ENCODE measurements at regions not wholly inside any gene's neighbourhood (a gene's known extent, or its start where the extent isn't known, plus 50 kb on each side); places are given as distances from the start of the nearest gene placed in this dataset.
A peak's percentile ranks its signal among the peaks of the same experiment; 100 is the strongest.

DNA sequence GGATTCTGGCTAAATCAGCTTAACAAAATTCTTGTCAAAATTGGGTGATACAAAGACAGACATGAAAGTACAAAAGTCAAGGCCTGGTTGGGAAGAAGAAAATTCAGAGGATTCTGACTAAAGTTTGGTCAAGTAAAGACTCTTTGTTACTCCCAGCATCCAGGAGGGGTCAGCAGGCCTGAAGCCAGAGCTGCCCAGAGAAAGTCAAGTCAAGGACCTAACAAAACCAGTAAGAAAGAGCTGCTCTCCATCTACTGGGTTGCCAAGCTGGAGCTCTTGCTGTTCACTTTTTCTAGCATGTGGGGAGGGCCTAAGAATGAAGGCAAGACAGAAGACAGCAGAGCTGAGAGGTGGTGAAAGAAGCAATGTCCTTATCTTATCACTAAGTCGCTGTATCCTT lies 143.3 kb downstream of the C1D start:
- no TSS peak for BruUV-seq (replicated peaks)
- POLR2A ChIA-PET (ENCODE audit: low non-redundant PET), result no interaction called here
- peaks cover 10% of the 10 kb centered on the region for H3K4me1 ChIP-seq (ENCODE audit: insufficient read depth, low read length, poor library complexity, severe bottlenecking)

GRCh38 chr2:67922080-67922785 lies 140.6 kb downstream of the C1D start:
- Histone ChIP-seq H3K9me3 (ENCODE audit: low read depth, low read length, poor library complexity, severe bottlenecking) (no peaks in the 10 kb centered on the region), H3K27me3 (replicated peaks; ENCODE audit: insufficient read depth, low read depth, low read length, poor library complexity) (no peaks in the 10 kb centered on the region), H3K4me1 (ENCODE audit: insufficient read depth, low read length, poor library complexity, severe bottlenecking) (peaks cover 10% of the 10 kb centered on the region), H3K36me3 (ENCODE audit: insufficient read depth, low read length, poor library complexity, severe bottlenecking) (no peaks in the 10 kb centered on the region), H3K27ac (ENCODE audit: low read depth, low read length, poor library complexity, severe bottlenecking) (no peak overlapping the region), H3K4me3 (ENCODE audit: low read depth, low read length, poor library complexity, severe bottlenecking) (no peak overlapping the region)
- DNase-seq (ENCODE audit: low spot score), result no peak
- ChIA-PET POLR2A (ENCODE audit: low non-redundant PET) (no interaction called here), CTCF (interaction anchor here (0.5 kb wide), 1 partner anchor 136 kb away, joined by 3 read pairs; no protein-coding TSS in a partner anchor)
- intact Hi-C loops (cut with micrococcal nuclease; ENCODE audit: unreplicated experiment), result no loop called here
- no peak for TF ChIP-seq EZH2 (IDR thresholded peaks at IDR 0.05; ENCODE audit: borderline replicate concordance, low read depth, low read length, poor library complexity, severe bottlenecking)
- TF ChIP-seq CTCF (conservative IDR thresholded peaks at IDR 0.05; ENCODE audit: low read depth, low read length), result no peak
- no TSS peak for BruUV-seq (replicated peaks)

More for the DNA sequence above, 143.3 kb downstream of the C1D start:
- Histone ChIP-seq H3K36me3 (ENCODE audit: insufficient read depth, low read length, poor library complexity, severe bottlenecking) (no peaks in the 10 kb centered on the region), H3K27ac (ENCODE audit: low read depth, low read length, poor library complexity, severe bottlenecking) (no peak overlapping the region), H3K9me3 (ENCODE audit: low read depth, low read length, poor library complexity, severe bottlenecking) (no peaks in the 10 kb centered on the region), H3K4me3 (ENCODE audit: low read depth, low read length, poor library complexity, severe bottlenecking) (no peak overlapping the region), H3K27me3 (replicated peaks; ENCODE audit: insufficient read depth, low read depth, low read length, poor library complexity) (no peaks in the 10 kb centered on the region)
- CTCF ChIA-PET, result no interaction called here
- intact Hi-C loops (cut with micrococcal nuclease; ENCODE audit: unreplicated experiment), result no loop called here
- no peak for DNase-seq (ENCODE audit: low spot score)
- TF ChIP-seq EZH2 (IDR thresholded peaks at IDR 0.05; ENCODE audit: borderline replicate concordance, low read depth, low read length, poor library complexity, severe bottlenecking) (no peak), CTCF (conservative IDR thresholded peaks at IDR 0.05; ENCODE audit: low read depth, low read length) (no peak)

DNA sequence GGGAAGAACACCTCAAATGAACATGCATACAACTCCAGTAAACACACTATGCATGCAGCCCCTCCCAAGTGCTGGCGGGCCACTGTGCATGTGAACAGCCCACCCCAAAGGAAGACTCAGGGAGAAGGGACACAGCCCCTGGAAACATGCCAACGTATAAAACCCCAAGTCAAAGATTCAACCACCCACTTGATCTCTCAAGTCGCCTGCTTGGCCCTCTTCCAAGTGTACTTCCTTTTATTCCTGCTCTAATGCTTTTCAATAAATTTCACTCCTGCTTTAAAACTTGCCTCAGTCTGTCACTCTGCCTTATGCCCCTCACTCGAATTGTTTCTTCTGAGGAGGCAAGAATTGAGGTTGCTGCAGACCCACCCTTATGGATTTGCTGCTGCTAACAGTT lies 139.1 kb downstream of the C1D start:
- ChIA-PET POLR2A (ENCODE audit: low non-redundant PET) (no interaction called here), CTCF (no interaction called here)
- DNase-seq (ENCODE audit: low spot score), result peak; percentile 46
- Histone ChIP-seq H3K27me3 (replicated peaks; ENCODE audit: insufficient read depth, low read depth, low read length, poor library complexity) (no peaks in the 10 kb centered on the region), H3K9me3 (ENCODE audit: low read depth, low read length, poor library complexity, severe bottlenecking) (no peaks in the 10 kb centered on the region), H3K4me1 (ENCODE audit: insufficient read depth, low read length, poor library complexity, severe bottlenecking) (peaks cover 10% of the 10 kb centered on the region), H3K27ac (ENCODE audit: low read depth, low read length, poor library complexity, severe bottlenecking) (no peak overlapping the region), H3K4me3 (ENCODE audit: low read depth, low read length, poor library complexity, severe bottlenecking) (no peak overlapping the region), H3K36me3 (ENCODE audit: insufficient read depth, low read length, poor library complexity, severe bottlenecking) (no peaks in the 10 kb centered on the region)
- intact Hi-C loops (cut with micrococcal nuclease; ENCODE audit: unreplicated experiment), result no loop called here
- TF ChIP-seq EZH2 (IDR thresholded peaks at IDR 0.05; ENCODE audit: borderline replicate concordance, low read depth, low read length, poor library complexity, severe bottlenecking) (no peak), CTCF (conservative IDR thresholded peaks at IDR 0.05; ENCODE audit: low read depth, low read length) (no peak)
- BruUV-seq (replicated peaks), result no TSS peak
